OCI-LY1 (cell line): ENCODE measurements at regions not wholly inside any gene's neighbourhood (a gene's known extent, or its start where the extent isn't known, plus 50 kb on each side); places are given as distances from the start of the nearest gene placed in this dataset.

Experiments used
- H2AFZ ChIP-seq: fragments of 200-600 bp; sonication (generic), shearing (Covaris generic); 2 replicates; pipeline ENCODE4 v1.6.0; 2014; ENCODE audit warnings: antibody characterized with exemption, mild to moderate bottlenecking, low read length
- H3F3A ChIP-seq: fragments of 200-600 bp; sonication (generic), shearing (Covaris generic); 2 replicates; pipeline ENCODE4 v1.6.0; 2014; ENCODE audit warnings: mild to moderate bottlenecking, antibody characterized with exemption, low read length, moderate library complexity; ENCODE audit not compliant: insufficient read depth
- H3K27ac ChIP-seq: fragments of 200-600 bp; sonication (generic); 2 replicates; pipeline ENCODE4 v1.5.1; 2014; ENCODE audit warnings: low read length, mixed run types, mild to moderate bottlenecking, low read depth; ENCODE audit not compliant: poor library complexity, severe bottlenecking
- H3K27me3 ChIP-seq: fragments of 200-600 bp; sonication (generic); 2 replicates; pipeline ENCODE4 v1.6.0; 2014; ENCODE audit warnings: antibody characterized with exemption, mild to moderate bottlenecking, low read length, moderate library complexity; ENCODE audit not compliant: insufficient read depth
- H3K36me3 ChIP-seq: fragments of 200-600 bp; sonication (generic); 2 replicates; pipeline ENCODE4 v1.6.1; 2014; ENCODE audit warnings: mild to moderate bottlenecking, antibody characterized with exemption, low read length, moderate library complexity, mixed read lengths; ENCODE audit not compliant: insufficient read depth
- H3K4me1 ChIP-seq: fragments of 200-600 bp; sonication (generic); 2 replicates; pipeline ENCODE4 v1.5.1; 2014; ENCODE audit warnings: mild to moderate bottlenecking, low read length, moderate library complexity; ENCODE audit not compliant: insufficient read depth, severe bottlenecking
- H3K4me2 ChIP-seq: fragments of 200-600 bp; sonication (generic), shearing (Covaris generic); 2 replicates; pipeline ENCODE4 v1.6.1; 2014; ENCODE audit warnings: low read length
- H3K4me3 ChIP-seq: fragments of 200-600 bp; sonication (generic); 2 replicates; pipeline ENCODE4 v1.5.1; 2014; ENCODE audit warnings: low read length, low read depth, mild to moderate bottlenecking, mixed read lengths; ENCODE audit not compliant: poor library complexity, severe bottlenecking
- H3K79me2 ChIP-seq: fragments of 200-600 bp; shearing (Covaris generic); 2 replicates; pipeline ENCODE4 v1.6.1; 2016; ENCODE audit warnings: mixed run types, low read length, mixed read lengths; ENCODE audit not compliant: insufficient read depth
- H3K9ac ChIP-seq: fragments of 200-600 bp; sonication (generic), shearing (Covaris generic); 2 replicates; pipeline ENCODE4 v1.6.1; 2014; ENCODE audit warnings: mild to moderate bottlenecking, low read length, mixed read lengths
- H3K9me2 ChIP-seq: fragments of 200-600 bp; sonication (generic), shearing (Covaris generic); 2 replicates; pipeline ENCODE4 v1.6.1; 2014; ENCODE audit warnings: low read depth, mild to moderate bottlenecking, low read length, mixed read lengths
- H3K9me3 ChIP-seq: fragments of 200-600 bp; shearing (Covaris generic); 2 replicates; pipeline ENCODE4 v1.6.1; 2014; ENCODE audit warnings: low read length, mixed read lengths
- H4K20me1 ChIP-seq: fragments of 200-600 bp; sonication (generic), shearing (Covaris generic); 2 replicates; pipeline ENCODE4 v1.6.0; 2016; ENCODE audit warnings: mild to moderate bottlenecking, low read length; ENCODE audit not compliant: insufficient read depth
- CTCF ChIP-seq: fragments of 200-600 bp; sonication (generic), shearing (Covaris generic); IDR thresholded peaks from 2 replicates; pipeline ENCODE4 v1.5.1; 2017; ENCODE audit warnings: mild to moderate bottlenecking, antibody characterized with exemption, low read length, moderate library complexity, mixed read lengths
- EZH2 ChIP-seq: fragments of 200-600 bp; sonication (generic), shearing (Covaris generic); IDR thresholded peaks from 2 replicates; pipeline ENCODE4 v1.8.0; 2017; ENCODE audit warnings: borderline replicate concordance, mixed run types, mild to moderate bottlenecking, antibody characterized with exemption, low read length, moderate library complexity, mixed read lengths

DNA sequence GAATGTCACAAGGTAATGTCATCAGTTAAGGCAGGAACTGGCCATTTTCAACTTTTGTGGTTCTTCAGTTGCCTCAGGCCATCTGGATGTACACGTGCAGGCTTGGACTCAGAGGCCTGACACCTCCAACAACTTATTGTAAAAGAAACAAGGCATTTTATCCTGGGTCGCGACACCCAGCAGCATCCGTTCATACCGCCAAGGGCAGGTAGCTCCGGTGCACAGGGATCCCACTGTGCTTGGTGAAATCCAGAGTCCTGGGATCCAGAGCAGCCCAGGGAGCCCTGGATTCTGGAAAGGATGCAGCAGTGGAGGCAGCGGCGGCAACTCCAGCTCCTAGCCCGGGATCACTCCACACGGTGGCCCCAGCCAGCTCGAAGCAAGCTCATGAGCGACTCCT lies 380.9 kb upstream of the STXBP6 start:
- no peaks in the 10 kb centered on the region for H3K27me3 ChIP-seq
- H3F3A ChIP-seq = no peaks in the 10 kb centered on the region
- H3K9me3 ChIP-seq = no peaks in the 10 kb centered on the region
- no peak overlapping the region for H2AFZ ChIP-seq
- H3K79me2 ChIP-seq = no peaks in the 10 kb centered on the region
- no peaks in the 10 kb centered on the region for H4K20me1 ChIP-seq
- no peaks in the 10 kb centered on the region for H3K36me3 ChIP-seq
- no peaks in the 10 kb centered on the region for H3K9me2 ChIP-seq
- H3K4me1 ChIP-seq = no peaks in the 10 kb centered on the region
- no peak overlapping the region for H3K4me2 ChIP-seq
- no peak overlapping the region for H3K9ac ChIP-seq
- TF ChIP-seq CTCF (no peak), EZH2 (no peak)
- no peak overlapping the region for H3K4me3 ChIP-seq
- H3K27ac ChIP-seq = no peak overlapping the region

GRCh38 chr14:25412998-25413397 lies 363.1 kb upstream of the STXBP6 start:
- Histone ChIP-seq H3K4me2 (no peak overlapping the region), H2AFZ (no peak overlapping the region), H3K9me3 (no peaks in the 10 kb centered on the region), H4K20me1 (no peaks in the 10 kb centered on the region), H3K27ac (no peak overlapping the region), H3K27me3 (no peaks in the 10 kb centered on the region), H3K36me3 (no peaks in the 10 kb centered on the region), H3F3A (no peaks in the 10 kb centered on the region), H3K4me3 (no peak overlapping the region), H3K79me2 (no peaks in the 10 kb centered on the region), H3K4me1 (no peaks in the 10 kb centered on the region), H3K9ac (no peak overlapping the region), H3K9me2 (no peaks in the 10 kb centered on the region)
- no peak for TF ChIP-seq EZH2
- TF ChIP-seq CTCF = no peak

GRCh38 chr14:25411781-25412757 lies 362.1 kb upstream of the STXBP6 start:
- Histone ChIP-seq H3K4me3 (no peak overlapping the region), H3K36me3 (no peaks in the 10 kb centered on the region), H3K79me2 (no peaks in the 10 kb centered on the region)

More at GRCh38 chr14:25411781-25412757, 362.1 kb upstream of the STXBP6 start:
- TF ChIP-seq CTCF (no peak), EZH2 (no peak)
- H4K20me1 ChIP-seq = no peaks in the 10 kb centered on the region
- no peak overlapping the region for H3K9ac ChIP-seq
- no peaks in the 10 kb centered on the region for H3K27me3 ChIP-seq
- H3K27ac ChIP-seq = no peak overlapping the region
- no peak overlapping the region for H2AFZ ChIP-seq
- H3K9me3 ChIP-seq = no peaks in the 10 kb centered on the region
- no peaks in the 10 kb centered on the region for H3F3A ChIP-seq
- no peaks in the 10 kb centered on the region for H3K4me1 ChIP-seq
- H3K9me2 ChIP-seq = no peaks in the 10 kb centered on the region
- no peak overlapping the region for H3K4me2 ChIP-seq
